DOHH2 (cell line): ENCODE measurements at regions not wholly inside any gene's neighbourhood (a gene's known extent, or its start where the extent isn't known, plus 50 kb on each side); places are given as distances from the start of the nearest gene placed in this dataset.

Experiments
- EZH2phosphoT487 ChIP-seq: fragments of 200-600 bp; sonication (generic); IDR thresholded peaks from 2 replicates; pipeline ENCODE4 v1.6.1; 2017; ENCODE audit warnings: borderline replicate concordance, mild to moderate bottlenecking, antibody characterized with exemption, low read length, moderate library complexity, mixed read lengths
- TF ChIP-seq, protein P1 (sequence below): fragments of 200-600 bp; sonication (generic); IDR thresholded peaks from one replicate; pipeline ENCODE4 v1.5.1; 2014; ENCODE audit warnings: antibody characterized with exemption, mild to moderate bottlenecking, low read depth, low read length; ENCODE audit not compliant: poor library complexity, severe bottlenecking

DNA sequence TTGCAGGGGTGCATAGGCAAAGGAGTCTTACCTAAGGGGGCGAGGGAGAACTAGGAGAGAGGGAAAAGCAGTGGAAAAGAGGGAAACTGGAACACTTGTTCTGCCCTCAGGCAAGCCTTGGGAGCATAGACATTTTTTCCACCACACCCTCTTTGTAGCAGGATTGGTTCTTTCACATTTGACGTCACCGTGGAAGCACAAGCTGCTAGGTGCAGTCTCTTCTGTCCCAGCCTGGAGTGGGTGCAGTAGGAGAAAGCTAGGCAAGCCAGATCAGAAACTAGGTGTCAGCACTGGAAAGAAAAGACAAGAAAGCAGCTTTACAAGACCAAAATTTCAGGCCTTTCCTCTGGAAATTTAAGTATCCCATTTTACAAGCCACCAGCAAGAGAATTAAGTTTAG is 440.4 kb downstream of the EFNA5 start:
- TF ChIP-seq, protein P1, sequence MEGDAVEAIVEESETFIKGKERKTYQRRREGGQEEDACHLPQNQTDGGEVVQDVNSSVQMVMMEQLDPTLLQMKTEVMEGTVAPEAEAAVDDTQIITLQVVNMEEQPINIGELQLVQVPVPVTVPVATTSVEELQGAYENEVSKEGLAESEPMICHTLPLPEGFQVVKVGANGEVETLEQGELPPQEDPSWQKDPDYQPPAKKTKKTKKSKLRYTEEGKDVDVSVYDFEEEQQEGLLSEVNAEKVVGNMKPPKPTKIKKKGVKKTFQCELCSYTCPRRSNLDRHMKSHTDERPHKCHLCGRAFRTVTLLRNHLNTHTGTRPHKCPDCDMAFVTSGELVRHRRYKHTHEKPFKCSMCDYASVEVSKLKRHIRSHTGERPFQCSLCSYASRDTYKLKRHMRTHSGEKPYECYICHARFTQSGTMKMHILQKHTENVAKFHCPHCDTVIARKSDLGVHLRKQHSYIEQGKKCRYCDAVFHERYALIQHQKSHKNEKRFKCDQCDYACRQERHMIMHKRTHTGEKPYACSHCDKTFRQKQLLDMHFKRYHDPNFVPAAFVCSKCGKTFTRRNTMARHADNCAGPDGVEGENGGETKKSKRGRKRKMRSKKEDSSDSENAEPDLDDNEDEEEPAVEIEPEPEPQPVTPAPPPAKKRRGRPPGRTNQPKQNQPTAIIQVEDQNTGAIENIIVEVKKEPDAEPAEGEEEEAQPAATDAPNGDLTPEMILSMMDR, result no peak
- no peak for TF ChIP-seq EZH2phosphoT487
